ENCODE measurements at regions not wholly inside any gene's neighbourhood (a gene's known extent, or its start where the extent isn't known, plus 50 kb on each side); places are given as distances from the start of the nearest gene placed in this dataset.

DNA sequence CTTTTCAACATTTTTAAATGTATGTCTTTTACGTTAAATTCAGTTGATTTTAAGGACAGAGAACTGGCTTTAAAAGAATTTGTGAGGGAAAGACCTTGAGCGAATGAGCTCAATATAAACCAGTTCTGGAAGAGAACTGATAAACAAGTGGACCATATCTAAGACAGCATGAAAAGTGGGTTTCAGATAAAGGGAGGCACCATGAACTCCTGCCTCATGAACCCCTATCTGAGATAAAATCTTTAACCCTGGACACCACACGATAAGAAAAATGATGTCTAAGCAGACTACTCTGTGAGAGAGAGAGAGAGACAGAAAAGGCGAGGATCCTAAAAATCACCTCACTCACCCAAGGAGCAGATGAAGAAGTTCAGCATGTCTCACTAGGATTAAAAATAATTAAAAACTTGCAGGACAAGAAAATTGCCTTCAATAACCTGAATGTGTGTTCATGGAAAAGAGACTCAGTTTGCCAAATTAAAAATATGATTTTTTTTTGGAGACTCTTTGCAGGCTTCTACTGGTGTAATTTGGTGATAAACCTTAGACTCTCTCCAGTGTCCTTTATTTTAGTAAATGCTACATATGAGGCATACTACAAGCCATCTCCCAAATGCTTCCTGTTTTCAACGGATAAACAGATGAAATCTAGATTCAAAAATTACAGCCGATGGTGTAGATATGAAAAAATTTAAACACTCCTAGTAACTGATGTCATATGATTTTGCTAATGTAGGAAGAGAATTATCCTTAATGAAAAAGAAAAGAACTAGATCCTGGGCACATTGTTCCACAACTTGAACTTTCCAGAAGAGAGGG is 299.5 kb downstream of the ADGB start:
- TF ChIP-seq EZH2 (optimal IDR thresholded peaks at IDR 0.05; ENCODE audit: low read depth, low read length): no peak
- TF ChIP-seq, protein P1, sequence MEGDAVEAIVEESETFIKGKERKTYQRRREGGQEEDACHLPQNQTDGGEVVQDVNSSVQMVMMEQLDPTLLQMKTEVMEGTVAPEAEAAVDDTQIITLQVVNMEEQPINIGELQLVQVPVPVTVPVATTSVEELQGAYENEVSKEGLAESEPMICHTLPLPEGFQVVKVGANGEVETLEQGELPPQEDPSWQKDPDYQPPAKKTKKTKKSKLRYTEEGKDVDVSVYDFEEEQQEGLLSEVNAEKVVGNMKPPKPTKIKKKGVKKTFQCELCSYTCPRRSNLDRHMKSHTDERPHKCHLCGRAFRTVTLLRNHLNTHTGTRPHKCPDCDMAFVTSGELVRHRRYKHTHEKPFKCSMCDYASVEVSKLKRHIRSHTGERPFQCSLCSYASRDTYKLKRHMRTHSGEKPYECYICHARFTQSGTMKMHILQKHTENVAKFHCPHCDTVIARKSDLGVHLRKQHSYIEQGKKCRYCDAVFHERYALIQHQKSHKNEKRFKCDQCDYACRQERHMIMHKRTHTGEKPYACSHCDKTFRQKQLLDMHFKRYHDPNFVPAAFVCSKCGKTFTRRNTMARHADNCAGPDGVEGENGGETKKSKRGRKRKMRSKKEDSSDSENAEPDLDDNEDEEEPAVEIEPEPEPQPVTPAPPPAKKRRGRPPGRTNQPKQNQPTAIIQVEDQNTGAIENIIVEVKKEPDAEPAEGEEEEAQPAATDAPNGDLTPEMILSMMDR (IDR thresholded peaks at IDR 0.05; ENCODE audit: low read length): no peak

All from MM.1S (cell line).